DMS114 treated with DMSO at 0.1 percent for 48 hours (cell line): ENCODE measurements at regions not wholly inside any gene's neighbourhood (a gene's known extent, or its start where the extent isn't known, plus 50 kb on each side); places are given as distances from the start of the nearest gene placed in this dataset.
"Not testable (repeated sequence)": the region's sequence is repeated elsewhere in the genome, so short reads cannot be mapped to it uniquely, and the experiment has no call there.

Experiments
- DNase-seq: peaks from one replicate; lab custom pipeline; 2025; ENCODE audit not compliant: unreplicated experiment; lab: John Stamatoyannopoulos, UW

DNA sequence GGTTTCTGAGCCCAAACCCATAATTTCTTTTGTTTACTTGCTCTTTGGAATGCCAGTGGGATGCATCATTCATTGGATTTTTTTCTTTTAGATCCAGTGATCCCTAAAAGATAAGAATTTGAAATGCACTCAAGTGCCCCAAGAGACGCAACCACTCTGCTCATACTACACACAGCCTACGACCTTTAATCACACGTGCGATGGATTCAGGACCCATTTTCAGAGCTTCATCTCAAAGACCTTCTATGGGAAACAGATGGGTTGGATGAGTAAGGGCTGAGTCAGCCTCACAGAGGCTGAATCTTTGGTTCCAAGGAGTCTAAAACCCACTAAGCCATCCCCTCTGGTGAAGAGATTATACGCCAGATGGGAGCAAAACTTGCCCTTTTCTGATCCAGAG is 265.5 kb upstream of the EXOC2 start:
- no peak for DNase-seq

DNA sequence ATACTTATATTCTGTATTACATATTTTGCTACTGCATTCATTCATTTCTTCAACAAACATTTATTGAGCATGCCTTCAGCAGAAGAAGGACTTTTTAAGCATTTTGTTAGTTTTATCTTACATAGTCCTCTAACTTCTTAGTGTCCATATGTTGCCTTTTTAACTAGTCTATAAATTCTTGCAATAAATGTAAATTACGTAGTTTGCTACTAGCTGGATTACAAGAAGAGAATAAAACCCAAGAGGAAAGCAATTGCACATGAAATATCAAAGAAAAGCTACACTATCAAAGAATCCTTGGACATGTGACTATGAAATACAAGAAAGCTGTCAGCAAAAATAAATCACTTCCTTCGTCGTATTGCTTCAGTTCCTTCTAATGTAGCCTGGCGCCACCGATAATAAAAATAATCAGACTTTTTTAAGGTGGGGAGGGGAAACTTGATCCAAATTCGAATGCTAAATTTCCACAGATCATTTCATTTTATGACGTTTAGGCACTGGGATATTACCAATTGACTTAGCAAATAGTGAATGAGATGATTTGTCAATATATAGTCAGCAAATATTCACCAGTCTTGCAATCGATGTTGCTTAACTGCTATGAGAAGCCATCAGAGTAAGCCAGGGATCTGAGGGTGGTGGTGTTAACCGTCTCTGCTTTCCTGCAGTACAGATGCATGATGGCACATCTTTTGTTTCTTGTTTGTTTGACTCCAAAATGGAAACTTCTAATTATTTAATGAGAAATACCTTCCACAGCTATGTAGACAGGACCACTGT is 258.7 kb upstream of the EXOC2 start:
- no peak for DNase-seq

GRCh38 chr6:947235-947934 is 254.4 kb upstream of the EXOC2 start:
- DNase-seq, result no peak

DNA sequence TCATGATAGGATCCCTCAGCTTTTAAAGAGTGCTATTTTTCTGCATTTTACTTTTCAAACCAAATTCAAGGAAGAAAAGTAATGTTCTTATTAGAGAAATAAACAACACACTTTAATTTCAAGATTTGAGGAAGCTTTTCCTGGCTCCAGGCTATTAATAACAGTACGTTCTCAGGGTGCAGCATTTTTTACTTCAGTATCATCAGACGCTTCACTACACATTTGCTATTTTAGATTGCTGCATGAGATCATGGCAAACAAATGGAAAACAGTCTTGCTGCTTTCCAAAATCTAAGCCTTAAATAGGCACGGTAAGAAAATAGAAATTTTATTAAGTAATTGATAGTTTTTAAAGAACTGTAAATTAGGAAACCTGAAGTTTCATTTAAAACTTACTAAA is 253.6 kb upstream of the EXOC2 start:
- DNase-seq, result no peak

GRCh38 chr6:939526-940252 is 246.8 kb upstream of the EXOC2 start:
- DNase-seq, result no peak

- no peak for DNase-seq
Measured at GRCh38 chr6:938916-939315, 246.0 kb upstream of the EXOC2 start.

- no peak for DNase-seq
Measured at GRCh38 chr6:938271-938905, 245.4 kb upstream of the EXOC2 start.

DNA sequence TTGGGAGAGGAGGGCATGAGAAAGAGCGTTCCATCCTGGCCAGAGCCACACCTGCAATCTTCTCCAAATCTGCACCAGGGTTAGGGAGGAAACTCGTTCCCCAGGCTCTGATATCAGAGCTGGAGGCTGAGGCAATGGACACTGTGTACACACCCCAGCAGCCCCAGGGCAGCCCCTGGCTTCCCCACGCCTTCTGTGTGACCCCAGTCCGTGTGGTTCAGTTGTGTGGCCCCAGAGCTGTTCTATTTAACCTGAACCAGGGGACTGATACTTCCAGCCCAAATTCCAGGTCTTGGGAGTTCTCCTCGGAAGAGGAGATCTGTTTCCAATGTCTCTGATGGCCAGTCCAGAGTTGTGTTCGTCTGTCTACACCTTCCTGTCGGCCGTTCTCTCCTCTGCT is 242.6 kb upstream of the EXOC2 start:
- DNase-seq, result no peak

DNA sequence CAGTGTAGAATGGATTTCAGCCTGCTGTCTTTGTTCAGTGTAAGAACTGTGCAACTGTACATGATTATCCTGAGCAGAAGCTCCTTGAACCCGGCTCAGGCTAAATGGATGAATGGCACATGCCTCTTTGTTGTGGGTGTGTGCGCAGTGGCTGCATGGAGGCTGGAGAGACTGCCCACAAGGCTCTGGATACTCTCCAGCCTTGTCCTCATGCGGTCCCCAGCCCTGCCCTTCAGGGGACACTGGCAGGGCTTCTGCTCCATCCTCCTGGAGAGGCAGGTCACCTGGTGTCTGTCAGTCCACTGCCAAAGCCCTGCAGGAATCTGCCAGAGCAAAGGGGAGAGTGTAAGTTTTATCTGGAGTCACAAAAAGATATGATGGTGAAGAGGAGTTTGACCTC is 241.7 kb upstream of the EXOC2 start:
- no peak for DNase-seq

DNA sequence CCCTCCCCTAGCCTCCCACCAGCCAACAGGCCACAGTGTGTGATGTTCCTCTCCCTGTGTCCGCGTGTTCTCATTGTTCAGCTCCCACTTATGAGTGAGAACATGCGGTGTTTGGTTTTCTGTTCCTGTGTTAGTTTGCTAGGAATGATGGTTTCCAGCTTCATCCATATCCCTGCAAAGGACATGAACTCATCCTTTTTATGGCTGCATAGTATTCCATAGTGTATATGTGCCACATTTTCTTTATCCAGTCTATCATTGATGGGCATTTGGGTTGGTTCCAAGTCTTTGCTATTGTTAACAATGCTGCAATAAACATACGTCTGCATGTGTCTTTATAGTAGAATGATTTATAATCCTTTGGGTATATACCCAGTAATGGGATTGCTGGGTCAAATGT is 239.0 kb upstream of the EXOC2 start:
- DNase-seq, result not testable (repeated sequence)

DNA sequence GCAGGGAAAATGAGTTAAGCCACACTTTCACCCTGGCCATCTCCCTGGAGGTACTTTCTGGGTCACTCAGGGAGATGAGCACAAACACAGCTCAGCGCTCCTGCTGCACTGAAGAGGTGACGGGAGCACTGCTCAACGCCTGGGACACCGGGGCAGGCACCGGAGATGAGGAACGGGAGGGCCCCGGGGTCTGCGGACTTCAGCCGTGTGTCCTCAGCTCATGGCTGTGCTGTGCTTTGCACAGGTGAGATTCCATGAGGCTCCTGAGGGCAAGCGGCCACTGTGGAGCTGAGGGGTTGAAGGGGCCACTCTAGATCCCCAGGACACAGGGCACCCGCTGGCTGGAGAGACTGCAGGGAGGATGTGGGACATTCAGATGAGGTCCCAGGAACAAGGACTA is 234.2 kb upstream of the EXOC2 start:
- no peak for DNase-seq

DNA sequence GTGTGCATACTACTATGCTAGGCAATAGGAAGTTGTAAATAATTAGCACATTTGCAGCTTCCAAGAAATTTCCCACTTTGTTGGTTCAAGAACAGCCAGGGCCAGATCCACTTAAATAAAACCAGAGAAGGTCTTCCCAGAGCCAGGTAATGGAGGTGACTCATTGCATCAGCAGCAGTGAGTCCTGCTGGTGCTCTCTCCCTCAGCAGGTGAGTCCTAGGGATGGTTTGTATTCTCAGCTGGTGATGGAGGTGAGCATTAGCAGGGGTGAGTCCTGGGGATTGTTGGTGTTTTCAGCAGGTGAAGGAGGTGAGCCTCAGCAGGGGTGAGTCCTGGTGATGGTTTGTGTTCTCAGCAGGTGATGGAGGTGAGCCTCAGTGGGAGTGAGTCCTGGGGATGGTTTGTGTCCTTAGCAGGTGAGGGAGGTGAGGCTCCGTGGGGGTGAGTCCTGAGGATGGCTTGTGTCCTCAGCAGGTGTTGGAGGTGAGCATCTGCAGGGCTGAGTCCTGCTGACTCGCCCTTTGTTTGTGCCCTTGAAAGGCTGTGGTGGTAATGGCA is 232.8 kb upstream of the EXOC2 start:
- DNase-seq, result no peak

DNA sequence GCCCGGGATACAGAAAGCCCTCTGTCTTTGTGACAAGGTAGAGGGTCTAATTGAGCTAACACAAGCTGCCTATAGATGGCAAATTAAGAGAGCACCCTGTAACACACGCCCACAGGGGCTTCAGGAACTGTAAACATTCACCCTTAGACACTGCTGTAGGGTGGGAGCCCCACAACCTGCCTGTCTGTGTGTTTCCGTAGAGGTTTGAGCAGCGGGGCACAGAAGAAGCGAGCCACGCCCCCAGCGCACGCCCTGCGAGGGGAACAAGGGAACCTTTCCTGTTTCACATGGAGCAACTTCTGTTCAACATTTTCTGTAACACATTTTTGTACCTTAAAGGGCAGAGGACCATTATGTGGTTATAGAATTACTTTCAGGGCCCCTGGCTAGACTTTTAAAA is 231.7 kb upstream of the EXOC2 start:
- no peak for DNase-seq

- DNase-seq, result no peak
Measured at GRCh38 chr6:921400-921799, 228.5 kb upstream of the EXOC2 start.

- DNase-seq, result no peak
Measured at GRCh38 chr6:920512-920911, 227.6 kb upstream of the EXOC2 start.

GRCh38 chr6:919500-919899 is 226.6 kb upstream of the EXOC2 start:
- no peak for DNase-seq

DNA sequence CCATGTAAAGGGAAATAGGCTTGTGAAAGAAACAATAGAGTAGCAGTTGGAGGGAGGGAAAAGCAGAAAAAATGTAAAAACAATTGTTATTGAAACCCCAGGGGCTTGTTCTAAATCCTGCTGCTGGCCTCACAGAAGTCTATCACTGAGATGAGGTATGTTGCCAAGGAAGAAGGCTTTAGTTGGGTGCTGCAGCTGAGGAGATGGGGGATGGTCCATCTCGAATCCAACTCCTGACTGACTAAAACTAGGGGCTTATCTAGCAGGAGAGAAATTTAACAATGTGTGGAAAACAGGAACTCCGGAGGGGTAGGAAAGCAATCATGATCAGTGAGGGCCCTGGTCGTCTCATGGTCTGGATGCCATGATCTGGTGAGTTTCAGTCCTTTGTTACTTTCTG is 225.0 kb upstream of the EXOC2 start:
- DNase-seq, result no peak

GRCh38 chr6:917296-917695 is 224.4 kb upstream of the EXOC2 start:
- no peak for DNase-seq

- no peak for DNase-seq
Measured at GRCh38 chr6:916131-916530, 223.2 kb upstream of the EXOC2 start.

- DNase-seq, result peak; percentile 61
Measured at GRCh38 chr6:912871-913835, 220.2 kb upstream of the EXOC2 start.
